HCT116 (cell line): ENCODE measurements at regions not wholly inside any gene's neighbourhood (a gene's known extent, or its start where the extent isn't known, plus 50 kb on each side); places are given as distances from the start of the nearest gene placed in this dataset.

ENCODE experiments used
- ATAC-seq: fragments of 200-7000 bp; cut with Tn5 transposase; 2 replicates; pipeline ENCODE4 v1.9.1; 2020; ENCODE audit warnings: mild to moderate bottlenecking, moderate library complexity
- BruUV-seq: library from RNA; stranded (reverse); fragments of 400-500 nt; replicated peaks from 2 replicates; lab custom pipeline; 2021; lab: Mats Ljungman, UMichigan
- CTCF ChIA-PET: fragments of 300-600 bp; sonication (Branson Sonifier 250); formaldehyde crosslinking; loops from one replicate; lab custom pipeline; 2021; ENCODE audit warnings: antibody characterized with exemption; lab: Charles Lee
- POLR2A ChIA-PET: fragments of 300-600, 350-600 bp; sonication (Branson Sonifier 250); formaldehyde crosslinking; loops from one replicate; lab custom pipeline; 2021; ENCODE audit warnings: antibody characterized with exemption; lab: Charles Lee
- RAD21 ChIA-PET, 2 experiments: fragments of 300-600 bp; sonication (Branson Sonifier 250); formaldehyde crosslinking; loops; one replicate each; lab custom pipeline; 2023; ENCODE audit warnings: low total read pairs in 2 of 2; ENCODE audit not compliant: uncharacterized antibody in 2 of 2, unreplicated experiment in 2 of 2, low non-redundant PET in 1 of 2; lab: Charles Lee
- DNase-seq: peaks from one replicate; pipeline ENCODE4 v3.0.0-alpha.2; 2010; ENCODE audit warnings: low read depth, low spot score
- H2AFZ ChIP-seq: fragments of 200-600 bp; shearing (Covaris generic), sonication (generic); 2 replicates; pipeline ENCODE4 v1.6.1; 2017; ENCODE audit warnings: low read depth, mixed run types, mixed read lengths, antibody characterized with exemption, low read length; ENCODE audit not compliant: poor library complexity, severe bottlenecking
- H3K27ac ChIP-seq: 2 replicates; pipeline ENCODE4 v1.5.1; 2012; ENCODE audit warnings: low read depth, low read length
- H3K27me3 ChIP-seq: fragments of 200-600 bp; sonication (generic); 2 replicates; pipeline ENCODE4 v1.6.1; 2016; ENCODE audit warnings: mixed run types, low read length, mixed read lengths; ENCODE audit not compliant: insufficient read depth
- H3K36me3 ChIP-seq, 2 experiments: fragments of 200-500 bp in 1 of 2; fragments of 200-600 bp in 1 of 2; sonication (Bioruptor generic) in 1 of 2; sonication (generic) in 1 of 2; 2 replicates each; pipeline versions ENCODE4 v1.5.1 to v1.6.1; 2014 to 2016; ENCODE audit warnings: low read length in 2 of 2, inconsistent platforms in 1 of 2, mixed read lengths in 1 of 2, mixed run types in 1 of 2; ENCODE audit not compliant: insufficient read depth in 2 of 2, control insufficient read depth in 1 of 2
- H3K4me1 ChIP-seq, 2 experiments: fragments of 200-600 bp in 1 of 2; sonication (generic) in 1 of 2; 2 replicates each; pipeline versions ENCODE4 v1.5.1 to v1.6.1; 2012 to 2017; ENCODE audit warnings: low read length in 2 of 2, inconsistent platforms in 1 of 2, mild to moderate bottlenecking in 1 of 2, mixed read lengths in 1 of 2, mixed run types in 1 of 2, moderate library complexity in 1 of 2; ENCODE audit not compliant: insufficient read depth in 2 of 2, control insufficient read depth in 1 of 2
- H3K4me2 ChIP-seq: fragments of 200-600 bp; sonication (generic); 2 replicates; pipeline ENCODE4 v1.6.1; 2017; ENCODE audit warnings: mixed run types, low read length, mixed read lengths
- H3K4me3 ChIP-seq, 2 experiments: fragments of 200-600 bp in 1 of 2; sonication (generic) in 1 of 2; replicated peaks in 1 of 2; 2 replicates each; pipeline ENCODE4 v1.5.1; 2011 to 2016; ENCODE audit warnings: low read length in 2 of 2, control low read depth in 1 of 2, low read depth in 1 of 2, mild to moderate bottlenecking in 1 of 2, mixed read lengths in 1 of 2, mixed run types in 1 of 2
- H3K79me2 ChIP-seq: fragments of 200-600 bp; sonication (generic); 2 replicates; pipeline ENCODE4 v1.6.1; 2017; ENCODE audit warnings: mild to moderate bottlenecking, mixed run types, low read length, moderate library complexity, mixed read lengths; ENCODE audit not compliant: insufficient read depth
- H3K9ac ChIP-seq: fragments of 200-600 bp; sonication (generic); 2 replicates; pipeline ENCODE4 v1.6.1; 2016; ENCODE audit warnings: low read length, mixed read lengths
- H3K9me2 ChIP-seq: fragments of 200-600 bp; sonication (generic), shearing (Covaris generic); 2 replicates; pipeline ENCODE4 v1.6.1; 2017; ENCODE audit warnings: mixed run types, mild to moderate bottlenecking, moderate library complexity; ENCODE audit not compliant: insufficient read depth
- H3K9me3 ChIP-seq, 2 experiments: fragments of 200-500 bp in 1 of 2; fragments of 200-600 bp in 1 of 2; sonication (Bioruptor generic) in 1 of 2; sonication (generic) in 1 of 2; 2 replicates each; pipeline ENCODE4 v1.6.1; 2014 to 2017; ENCODE audit warnings: low read length in 2 of 2, mixed read lengths in 2 of 2, inconsistent platforms in 1 of 2, low read depth in 1 of 2, mild to moderate bottlenecking in 1 of 2, mixed run types in 1 of 2, moderate library complexity in 1 of 2; ENCODE audit not compliant: control insufficient read depth in 1 of 2, insufficient read depth in 1 of 2
- H4K20me1 ChIP-seq: fragments of 200-600 bp; sonication (generic), shearing (Covaris generic); 2 replicates; pipeline ENCODE4 v1.6.1; 2017; ENCODE audit warnings: mixed run types, mild to moderate bottlenecking, moderate library complexity; ENCODE audit not compliant: insufficient read depth
- CEBPB ChIP-seq: IDR thresholded peaks from 2 replicates; pipeline ENCODE4 v1.6.1; 2012; ENCODE audit warnings: low read depth
- CTCF ChIP-seq, 3 experiments: fragments of 200-600 bp in 1 of 3; sonication (generic) in 1 of 3; IDR thresholded peaks in 2 of 3; conservative IDR thresholded peaks in 1 of 3; 2 replicates each; pipeline ENCODE4 v1.5.1; 2012 to 2017; ENCODE audit warnings: low read depth in 2 of 3, low read length in 2 of 3, antibody characterized with exemption in 1 of 3, borderline replicate concordance in 1 of 3, control low read depth in 1 of 3, mild to moderate bottlenecking in 1 of 3, mixed read lengths in 1 of 3, mixed run types in 1 of 3, moderate library complexity in 1 of 3; ENCODE audit not compliant: insufficient read depth in 1 of 3
- EGR1 ChIP-seq: IDR thresholded peaks from 2 replicates; pipeline ENCODE4 v1.6.1; 2012; ENCODE audit warnings: low read depth
- ELF1 ChIP-seq: IDR thresholded peaks from 2 replicates; pipeline ENCODE4 v1.6.1; 2012; ENCODE audit warnings: low read depth, borderline replicate concordance
- EZH2phosphoT487 ChIP-seq: fragments of 200-600 bp; IDR thresholded peaks from 2 replicates; pipeline ENCODE4 v1.6.1; 2018; ENCODE audit warnings: antibody characterized with exemption, borderline replicate concordance
- JUND ChIP-seq: IDR thresholded peaks from 2 replicates; pipeline ENCODE4 v1.6.1; 2012
- MAX ChIP-seq: IDR thresholded peaks from 2 replicates; pipeline ENCODE4 v1.6.1; 2012
- POLR2A ChIP-seq: IDR thresholded peaks from 2 replicates; pipeline ENCODE4 v1.7.0; 2011; ENCODE audit warnings: borderline replicate concordance; ENCODE audit not compliant: insufficient read depth, insufficient read length; ENCODE audit errors: extremely low read depth
- POLR2AphosphoS5 ChIP-seq: IDR thresholded peaks from 2 replicates; pipeline ENCODE4 v1.6.1; 2011; ENCODE audit warnings: mild to moderate bottlenecking, low read depth, low read length, moderate library complexity
- SIN3A ChIP-seq: IDR thresholded peaks from 2 replicates; pipeline ENCODE4 v1.6.1; 2012; ENCODE audit warnings: low read depth
- SP1 ChIP-seq: IDR thresholded peaks from 2 replicates; pipeline ENCODE4 v1.6.1; 2012; ENCODE audit warnings: low read depth
- SRF ChIP-seq: IDR thresholded peaks from 2 replicates; pipeline ENCODE4 v1.6.1; 2012; ENCODE audit warnings: low read depth
- TCF7L2 ChIP-seq: IDR thresholded peaks from 2 replicates; pipeline ENCODE4 v1.7.0; 2011; ENCODE audit warnings: borderline replicate concordance, inconsistent platforms; ENCODE audit not compliant: insufficient read depth, insufficient read length; ENCODE audit errors: extremely low read depth
- YY1 ChIP-seq: IDR thresholded peaks from 2 replicates; pipeline ENCODE4 v1.6.1; 2011; ENCODE audit warnings: low read length, low read depth, moderate library complexity, mild to moderate bottlenecking; ENCODE audit not compliant: insufficient replicate concordance; ENCODE audit errors: extremely low read depth
- ZBTB33 ChIP-seq: IDR thresholded peaks from 2 replicates; pipeline ENCODE4 v1.6.1; 2011; ENCODE audit warnings: mild to moderate bottlenecking, low read length, moderate library complexity; ENCODE audit not compliant: insufficient replicate concordance; ENCODE audit errors: extremely low read depth
- ZNF274 ChIP-seq: fragments of 200-500 bp; sonication (Bioruptor generic); IDR thresholded peaks from 2 replicates; pipeline ENCODE4 v1.6.1; 2014; ENCODE audit warnings: mild to moderate bottlenecking, low read depth, low read length, inconsistent platforms
- intact Hi-C: fragments of 100-400 bp; cut with micrococcal nuclease; formaldehyde crosslinking; loops from 2 replicates; pipeline ENCODE4 v1.10.0; 2022

- Histone ChIP-seq H3K4me2 (no peak overlapping the region), H3K36me3 (no peaks in the 10 kb centered on the region), H3K9me3 (no peaks in the 10 kb centered on the region; a peak in 1 of 4 replicates), H3K9me2 (no peaks in the 10 kb centered on the region), H4K20me1 (no peaks in the 10 kb centered on the region), H3K27ac (no peak overlapping the region), H2AFZ (no peak overlapping the region), H3K27me3 (no peaks in the 10 kb centered on the region), H3K79me2 (no peaks in the 10 kb centered on the region), H3K9ac (no peak overlapping the region), H3K4me3 (no peak overlapping the region), H3K4me1 (no peaks in the 10 kb centered on the region)
- CTCF ChIA-PET, result no interaction called here
- no peak for TF ChIP-seq ELF1
- TF ChIP-seq JUND, result no peak
- no peak for TF ChIP-seq MAX
- no peak for TF ChIP-seq SRF
- no peak for TF ChIP-seq ZNF274
- TF ChIP-seq EGR1, result no peak
- no peak for TF ChIP-seq POLR2A
- no peak for TF ChIP-seq CEBPB
- no peak for TF ChIP-seq YY1
- TF ChIP-seq POLR2AphosphoS5, result no peak
- TF ChIP-seq ZBTB33, result no peak
- TF ChIP-seq TCF7L2, result no peak
- no peak for TF ChIP-seq CTCF (IDR thresholded peaks at IDR 0.05 in 2 of 3, conservative IDR thresholded peaks at IDR 0.05 in 1 of 3; ENCODE audit: borderline replicate concordance in 1 of 3, insufficient read depth in 1 of 3, low read depth in 2 of 3, low read length in 2 of 3)
- TF ChIP-seq EZH2phosphoT487, result no peak
- TF ChIP-seq SP1, result no peak
- no peak for TF ChIP-seq SIN3A
- intact Hi-C loops, result no loop called here
- POLR2A ChIA-PET, result no interaction called here
- no peak for ATAC-seq
- BruUV-seq, result no TSS peak
- DNase-seq, result no peak
- RAD21 ChIA-PET, result no interaction called here
Measured at GRCh38 chr20:60258255-60258863, 300.1 kb downstream of the CDH26 start.
